ENCODE measurements at regions not wholly inside any gene's neighbourhood (a gene's known extent, or its start where the extent isn't known, plus 50 kb on each side); places are given as distances from the start of the nearest gene placed in this dataset.

DNA sequence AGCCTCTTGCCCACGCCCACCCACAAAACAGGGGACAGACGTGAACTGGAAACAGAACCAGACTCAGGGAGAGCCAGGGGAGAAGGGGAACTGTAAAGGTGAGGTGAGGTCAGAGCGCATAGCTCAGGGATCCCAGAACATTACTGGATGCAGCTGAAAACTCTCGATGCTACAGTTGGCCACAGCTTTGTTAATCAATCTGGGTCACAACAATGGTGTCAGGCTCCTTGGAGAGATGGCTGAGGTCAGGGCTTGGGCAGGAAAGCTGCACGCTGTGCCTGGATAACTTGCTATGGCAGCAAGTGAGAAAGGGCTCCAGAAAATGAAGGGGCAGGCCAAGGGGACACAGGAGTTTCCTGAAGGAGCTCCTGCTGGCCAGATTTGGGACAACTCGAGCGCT lies 263.3 kb downstream of the TFCP2L1 start:
- H3K4me3 ChIP-seq (ENCODE audit: control extremely low read depth in 1 of 5, extremely low read depth in 1 of 5, insufficient read depth in 1 of 5, low read depth in 2 of 5, low read length in 4 of 5): no peak overlapping the region
- ChIA-PET POLR2A (no interaction called here), CTCF (no interaction called here)
- H3K9me3 ChIP-seq (ENCODE audit: control extremely low read depth in 1 of 3, control insufficient read depth in 2 of 3, insufficient read depth in 1 of 3, low read length in 2 of 3): peaks cover 0 to 10% (median 0%) of the 10 kb centered on the region in 3 donors
- peaks cover 0 to 2% (median 0%) of the 10 kb centered on the region in 4 experiments for H3K27me3 ChIP-seq (replicated peaks in 1 of 4; ENCODE audit: control extremely low read depth in 1 of 4, control insufficient read depth in 3 of 4, insufficient read depth in 4 of 4, low read length in 3 of 4)
- WGBS (ENCODE audit: insufficient coverage): 84% methylated on average over 4 of the region's 7 CpGs
- no peaks in the 10 kb centered on the region for H3K27me3 Mint-ChIP-seq
- H3K27ac ChIP-seq (ENCODE audit: low read length in 2 of 2): no peak overlapping the region
- DNase-seq (no peak), ATAC-seq (ENCODE audit: low read depth) (no peak)
- H3K79me2 ChIP-seq (ENCODE audit: control insufficient read depth, insufficient read depth, low read length): no peaks in the 10 kb centered on the region
- no peaks in the 10 kb centered on the region for H3K4me1 Mint-ChIP-seq
- no peaks in the 10 kb centered on the region for H3K4me1 ChIP-seq (ENCODE audit: control insufficient read depth in 2 of 2, insufficient read depth in 2 of 2, low read length in 2 of 2)
- H4K20me1 ChIP-seq (ENCODE audit: control insufficient read depth, insufficient read depth, low read length, poor library complexity, severe bottlenecking): no peaks in the 10 kb centered on the region
- no peak overlapping the region for H3K4me3 Mint-ChIP-seq
- H3K36me3 ChIP-seq (replicated peaks in 1 of 2; ENCODE audit: control extremely low read depth in 1 of 2, control insufficient read depth in 1 of 2, extremely low read depth in 1 of 2, insufficient read depth in 2 of 2, low read length in 1 of 2): no peaks in the 10 kb centered on the region
- peaks cover 6% of the 10 kb centered on the region for H3K9me3 Mint-ChIP-seq (ENCODE audit: insufficient read depth)
- TF ChIP-seq EZH2 (IDR thresholded peaks at IDR 0.05; ENCODE audit: borderline replicate concordance, insufficient read depth, low read depth, low read length, poor library complexity, severe bottlenecking): no peak
- TF ChIP-seq, protein P1, sequence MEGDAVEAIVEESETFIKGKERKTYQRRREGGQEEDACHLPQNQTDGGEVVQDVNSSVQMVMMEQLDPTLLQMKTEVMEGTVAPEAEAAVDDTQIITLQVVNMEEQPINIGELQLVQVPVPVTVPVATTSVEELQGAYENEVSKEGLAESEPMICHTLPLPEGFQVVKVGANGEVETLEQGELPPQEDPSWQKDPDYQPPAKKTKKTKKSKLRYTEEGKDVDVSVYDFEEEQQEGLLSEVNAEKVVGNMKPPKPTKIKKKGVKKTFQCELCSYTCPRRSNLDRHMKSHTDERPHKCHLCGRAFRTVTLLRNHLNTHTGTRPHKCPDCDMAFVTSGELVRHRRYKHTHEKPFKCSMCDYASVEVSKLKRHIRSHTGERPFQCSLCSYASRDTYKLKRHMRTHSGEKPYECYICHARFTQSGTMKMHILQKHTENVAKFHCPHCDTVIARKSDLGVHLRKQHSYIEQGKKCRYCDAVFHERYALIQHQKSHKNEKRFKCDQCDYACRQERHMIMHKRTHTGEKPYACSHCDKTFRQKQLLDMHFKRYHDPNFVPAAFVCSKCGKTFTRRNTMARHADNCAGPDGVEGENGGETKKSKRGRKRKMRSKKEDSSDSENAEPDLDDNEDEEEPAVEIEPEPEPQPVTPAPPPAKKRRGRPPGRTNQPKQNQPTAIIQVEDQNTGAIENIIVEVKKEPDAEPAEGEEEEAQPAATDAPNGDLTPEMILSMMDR (IDR thresholded peaks at IDR 0.05): no peak
- H3K27ac Mint-ChIP-seq: no peak overlapping the region
- intact Hi-C loops (cut with micrococcal nuclease): no loop called here
- H3K9ac ChIP-seq (ENCODE audit: low read length): no peak overlapping the region
- no peak overlapping the region for H2AFZ ChIP-seq (ENCODE audit: insufficient read depth, low read depth, low read length, poor library complexity, severe bottlenecking)
- H3K4me2 ChIP-seq (replicated peaks; ENCODE audit: low read depth, low read length, poor library complexity, severe bottlenecking): no peak overlapping the region

DNA sequence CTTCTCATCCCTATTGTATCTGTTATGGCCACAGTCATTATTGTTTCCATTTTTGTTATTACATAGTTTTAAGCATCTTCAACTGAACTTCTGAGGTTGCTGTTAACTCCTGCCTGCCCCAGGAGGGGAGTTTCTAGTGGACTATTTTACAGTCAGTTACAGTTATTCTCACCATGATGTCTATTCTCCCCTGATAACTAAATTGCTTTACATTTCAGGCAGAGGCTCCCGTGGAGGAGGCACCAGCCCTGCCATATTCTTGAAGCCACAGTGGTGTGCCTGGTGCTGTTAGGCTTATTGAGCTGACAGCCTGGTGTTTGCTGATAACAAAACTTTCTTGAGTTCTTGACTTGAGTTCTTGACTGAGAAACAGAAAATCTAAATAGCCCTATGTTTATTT lies 256.4 kb downstream of the TFCP2L1 start:
- H3K9me3 ChIP-seq (ENCODE audit: control extremely low read depth in 1 of 3, control insufficient read depth in 2 of 3, insufficient read depth in 1 of 3, low read length in 2 of 3): no peaks in the 10 kb centered on the region
- peaks cover 6% of the 10 kb centered on the region for H3K27me3 Mint-ChIP-seq
- no peaks in the 10 kb centered on the region for H3K36me3 ChIP-seq (replicated peaks in 1 of 2; ENCODE audit: control extremely low read depth in 1 of 2, control insufficient read depth in 1 of 2, extremely low read depth in 1 of 2, insufficient read depth in 2 of 2, low read length in 1 of 2)
- no peak overlapping the region for H2AFZ ChIP-seq (ENCODE audit: insufficient read depth, low read depth, low read length, poor library complexity, severe bottlenecking)
- ChIA-PET POLR2A (no interaction called here), CTCF (no interaction called here)
- peaks cover 0 to 3% (median 0%) of the 10 kb centered on the region in 4 experiments for H3K27me3 ChIP-seq (replicated peaks in 1 of 4; ENCODE audit: control extremely low read depth in 1 of 4, control insufficient read depth in 3 of 4, insufficient read depth in 4 of 4, low read length in 3 of 4)
- TF ChIP-seq, protein P1 (IDR thresholded peaks at IDR 0.05): no peak
- TF ChIP-seq EZH2 (IDR thresholded peaks at IDR 0.05; ENCODE audit: borderline replicate concordance, insufficient read depth, low read depth, low read length, poor library complexity, severe bottlenecking): no peak
- no peak overlapping the region for H3K4me3 Mint-ChIP-seq
- H3K79me2 ChIP-seq (ENCODE audit: control insufficient read depth, insufficient read depth, low read length): no peaks in the 10 kb centered on the region
- no peaks in the 10 kb centered on the region for H3K4me1 Mint-ChIP-seq
- no peaks in the 10 kb centered on the region for H3K4me1 ChIP-seq (ENCODE audit: control insufficient read depth in 2 of 2, insufficient read depth in 2 of 2, low read length in 2 of 2)
- H3K4me2 ChIP-seq (replicated peaks; ENCODE audit: low read depth, low read length, poor library complexity, severe bottlenecking): no peak overlapping the region
- H3K27ac ChIP-seq (ENCODE audit: low read length in 2 of 2): no peak overlapping the region
- intact Hi-C loops (cut with micrococcal nuclease): no loop called here
- H3K9ac ChIP-seq (ENCODE audit: low read length): no peak overlapping the region
- H3K9me3 Mint-ChIP-seq (ENCODE audit: insufficient read depth): peaks cover 6% of the 10 kb centered on the region
- WGBS (ENCODE audit: insufficient coverage): no CpG with 5 or more reads among the region's 1 CpG
- H3K4me3 ChIP-seq (ENCODE audit: control extremely low read depth in 1 of 5, extremely low read depth in 1 of 5, insufficient read depth in 1 of 5, low read depth in 2 of 5, low read length in 4 of 5): no peak overlapping the region
- DNase-seq (no peak), ATAC-seq (ENCODE audit: low read depth) (no peak)
- H4K20me1 ChIP-seq (ENCODE audit: control insufficient read depth, insufficient read depth, low read length, poor library complexity, severe bottlenecking): no peaks in the 10 kb centered on the region
- H3K27ac Mint-ChIP-seq: no peak overlapping the region

Data from B cell (primary cell).